NCI-H1417 (cell line): ENCODE measurements at regions not wholly inside any gene's neighbourhood (a gene's known extent, or its start where the extent isn't known, plus 50 kb on each side); places are given as distances from the start of the nearest gene placed in this dataset.
A peak's percentile ranks its signal among the peaks of the same experiment; 100 is the strongest.

Experiments used
- DNase-seq, 3 experiments: peaks; one replicate each; lab custom pipeline; 2025; lab: John Stamatoyannopoulos, UW

- no peak for DNase-seq
Measured at GRCh38 chr10:79004311-79004710, 64.5 kb upstream of the ZMIZ1 start.

GRCh38 chr10:79005126-79005810 lies 63.5 kb upstream of the ZMIZ1 start:
- peak in 1 of 3 experiments; percentile 9 for DNase-seq

DNA sequence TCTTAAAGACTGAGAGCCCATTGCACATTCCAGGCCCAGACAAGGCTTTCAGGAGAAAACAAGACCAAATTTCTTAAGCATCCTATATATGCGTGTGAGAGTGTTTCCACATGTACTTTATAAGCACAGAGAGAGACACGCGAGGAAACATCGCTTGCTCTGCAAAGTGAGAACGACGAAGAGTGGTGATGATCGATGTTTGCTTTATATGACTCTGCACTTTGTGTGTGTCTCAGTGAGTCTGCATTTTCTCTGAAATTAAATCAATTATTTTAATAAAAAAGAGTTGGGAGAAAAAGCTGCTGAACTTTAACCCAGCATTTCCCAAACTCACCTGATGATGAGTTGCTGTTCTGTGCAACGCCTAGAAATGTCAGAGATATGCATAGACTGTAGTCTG lies 61.7 kb upstream of the ZMIZ1 start:
- no peak for DNase-seq

- DNase-seq: peak in 1 of 3 experiments; percentile 2
Measured at GRCh38 chr10:79007421-79008319, 61.1 kb upstream of the ZMIZ1 start.

DNA sequence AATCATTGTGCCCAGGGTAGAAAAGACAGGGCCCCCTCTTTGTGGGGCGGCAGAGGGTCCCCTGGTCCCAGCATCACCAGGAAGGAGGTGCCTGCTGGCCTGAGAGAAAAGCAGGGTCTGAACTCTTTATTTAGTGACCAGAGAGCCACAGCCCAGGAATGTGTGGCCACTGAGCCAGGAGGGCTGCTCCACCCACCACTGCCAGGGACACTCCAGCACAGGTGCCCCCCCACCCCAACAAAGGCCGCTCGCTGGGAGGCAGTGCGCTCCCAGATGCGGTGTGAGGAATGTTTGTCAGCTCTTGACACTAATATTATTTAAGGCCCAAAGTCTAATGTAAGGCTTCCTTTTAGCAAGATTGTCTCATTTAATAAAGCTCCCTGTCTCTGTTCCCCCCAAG lies 59.6 kb upstream of the ZMIZ1 start:
- DNase-seq: no peak

GRCh38 chr10:79012567-79012966 lies 56.2 kb upstream of the ZMIZ1 start:
- no peak for DNase-seq

DNA sequence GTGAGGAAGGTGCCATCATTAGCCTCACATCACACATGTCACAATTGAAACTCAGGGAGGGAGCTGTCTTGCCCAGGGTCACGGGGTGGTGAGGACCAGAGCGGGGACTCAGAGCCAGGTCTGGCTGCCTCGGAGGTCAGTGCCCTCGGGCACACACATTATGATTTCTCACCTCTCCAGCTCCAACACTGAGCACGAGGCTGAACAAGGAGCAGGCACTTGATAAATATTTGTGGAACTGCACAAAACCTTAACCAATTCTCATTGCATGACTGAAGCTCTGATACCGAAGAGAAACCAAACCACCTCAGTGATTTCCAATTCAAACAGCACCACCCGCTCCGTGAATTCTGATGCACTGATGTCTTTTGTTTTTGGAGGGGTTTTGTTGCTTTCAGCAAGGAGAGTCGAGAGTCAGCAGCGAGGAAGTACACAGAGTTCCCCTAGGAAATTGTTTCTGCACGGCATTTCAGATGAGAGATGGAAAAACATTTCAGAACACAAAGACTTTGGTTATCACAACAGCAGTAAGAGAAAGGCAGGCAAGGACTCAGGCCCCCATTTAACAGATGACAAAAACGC lies 55.3 kb upstream of the ZMIZ1 start:
- DNase-seq: no peak

- no peak for DNase-seq
Measured at GRCh38 chr10:79014796-79015195, 54.0 kb upstream of the ZMIZ1 start.

- no peak for DNase-seq
Measured at GRCh38 chr10:79017882-79018520, 50.8 kb upstream of the ZMIZ1 start.

DNA sequence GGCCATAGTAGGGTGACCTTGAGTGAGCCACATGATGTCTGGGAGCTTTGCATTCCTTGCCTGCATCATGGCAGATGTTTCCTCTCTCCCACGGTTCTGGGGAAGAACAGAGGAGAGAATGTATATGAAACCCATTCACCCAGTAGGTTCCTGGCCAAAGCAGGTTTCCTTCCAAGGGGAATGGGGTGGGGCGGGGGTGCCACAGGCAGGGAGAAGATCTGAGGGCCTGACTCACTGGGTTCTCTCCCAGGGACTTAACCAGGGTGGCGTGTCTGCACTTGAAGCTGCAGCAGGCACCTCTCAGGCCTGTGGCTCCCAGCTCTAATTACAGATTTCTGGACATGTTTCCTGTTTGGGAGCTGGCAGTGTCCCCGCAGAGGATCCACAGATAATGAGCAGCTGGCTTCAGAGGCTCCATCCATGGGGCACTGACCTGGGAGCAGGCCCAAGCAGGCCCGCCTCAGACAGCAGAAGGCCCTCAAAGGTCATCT lies 50.2 kb upstream of the ZMIZ1 start:
- DNase-seq: peak in 2 of 3 experiments; percentile 12 to 44
